ENCODE measurements at regions not wholly inside any gene's neighbourhood (a gene's known extent, or its start where the extent isn't known, plus 50 kb on each side); places are given as distances from the start of the nearest gene placed in this dataset.

GRCh38 chr4:151894246-151894645 is 133.4 kb upstream of the GATB start:
- no peak overlapping the region for H2AFZ ChIP-seq (ENCODE audit: low read length)
- no peak overlapping the region for H3K9ac ChIP-seq (ENCODE audit: low read length)
- H3K27me3 ChIP-seq (replicated peaks; ENCODE audit: insufficient read depth, low read length) = no peaks in the 10 kb centered on the region
- H3K9me2 ChIP-seq (replicated peaks; ENCODE audit: insufficient read depth, low read length) = no peaks in the 10 kb centered on the region
- TF ChIP-seq CTCF (IDR thresholded peaks at IDR 0.05; ENCODE audit: low read length) (no peak), EZH2phosphoT487 (IDR thresholded peaks at IDR 0.05; ENCODE audit: low read length) (no peak), EZH2 (optimal IDR thresholded peaks at IDR 0.05; ENCODE audit: low read depth, low read length) (no peak)
- no peak overlapping the region for H3K27ac ChIP-seq (ENCODE audit: low read length)
- H4K20me1 ChIP-seq (ENCODE audit: insufficient read depth, low read length) = no peaks in the 10 kb centered on the region
- no peaks in the 10 kb centered on the region for H3K4me1 ChIP-seq (ENCODE audit: low read length)
- H3K9me3 ChIP-seq (replicated peaks; ENCODE audit: insufficient read depth, low read length) = no peaks in the 10 kb centered on the region
- H3F3A ChIP-seq (ENCODE audit: insufficient read depth, low read length) = no peaks in the 10 kb centered on the region
- no peaks in the 10 kb centered on the region for H3K79me2 ChIP-seq (ENCODE audit: low read length)
- no peaks in the 10 kb centered on the region for H3K36me3 ChIP-seq (replicated peaks; ENCODE audit: insufficient read depth, low read length)
- H3K4me2 ChIP-seq (ENCODE audit: low read depth, low read length) = no peak overlapping the region
- H3K4me3 ChIP-seq (ENCODE audit: low read length) = no peak overlapping the region
- DNase-seq = no peak

GRCh38 chr4:151888367-151888866 is 127.6 kb upstream of the GATB start:
- H3K4me1 ChIP-seq (ENCODE audit: low read length) = peaks cover 11% of the 10 kb centered on the region; the same call in 1 of the 2 replicates
- no peaks in the 10 kb centered on the region for H3K79me2 ChIP-seq (ENCODE audit: low read length)
- no peak overlapping the region for H3K27ac ChIP-seq (ENCODE audit: low read length)

GRCh38 chr4:151887816-151888180 is 127.0 kb upstream of the GATB start:
- TF ChIP-seq EZH2 (optimal IDR thresholded peaks at IDR 0.05; ENCODE audit: low read depth, low read length) (no peak), EZH2phosphoT487 (IDR thresholded peaks at IDR 0.05; ENCODE audit: low read length) (no peak), CTCF (IDR thresholded peaks at IDR 0.05; ENCODE audit: low read length) (no peak)
- DNase-seq = no peak
- Histone ChIP-seq H3K9ac (ENCODE audit: low read length) (no peak overlapping the region), H3K27me3 (replicated peaks; ENCODE audit: insufficient read depth, low read length) (no peaks in the 10 kb centered on the region), H3F3A (ENCODE audit: insufficient read depth, low read length) (no peaks in the 10 kb centered on the region; the same call in 1 of the 2 replicates), H4K20me1 (ENCODE audit: insufficient read depth, low read length) (no peaks in the 10 kb centered on the region), H2AFZ (ENCODE audit: low read length) (no peak overlapping the region), H3K79me2 (ENCODE audit: low read length) (no peaks in the 10 kb centered on the region), H3K36me3 (replicated peaks; ENCODE audit: insufficient read depth, low read length) (no peaks in the 10 kb centered on the region), H3K9me3 (replicated peaks; ENCODE audit: insufficient read depth, low read length) (no peaks in the 10 kb centered on the region), H3K4me2 (ENCODE audit: low read depth, low read length) (peak overlapping the region; percentile 5; the same call in 1 of the 2 replicates), H3K27ac (ENCODE audit: low read length) (no peak overlapping the region), H3K9me2 (replicated peaks; ENCODE audit: insufficient read depth, low read length) (no peaks in the 10 kb centered on the region), H3K4me1 (ENCODE audit: low read length) (peaks cover 11% of the 10 kb centered on the region; the same call in 1 of the 2 replicates), H3K4me3 (ENCODE audit: low read length) (no peak overlapping the region)

More at GRCh38 chr4:151888367-151888866, 127.6 kb upstream of the GATB start:
- H4K20me1 ChIP-seq (ENCODE audit: insufficient read depth, low read length) = no peaks in the 10 kb centered on the region
- no peaks in the 10 kb centered on the region for H3K36me3 ChIP-seq (replicated peaks; ENCODE audit: insufficient read depth, low read length)
- H3K4me3 ChIP-seq (ENCODE audit: low read length) = no peak overlapping the region
- H3K9ac ChIP-seq (ENCODE audit: low read length) = no peak overlapping the region
- H2AFZ ChIP-seq (ENCODE audit: low read length) = no peak overlapping the region
- H3K9me3 ChIP-seq (replicated peaks; ENCODE audit: insufficient read depth, low read length) = no peaks in the 10 kb centered on the region
- H3K9me2 ChIP-seq (replicated peaks; ENCODE audit: insufficient read depth, low read length) = no peaks in the 10 kb centered on the region
- TF ChIP-seq EZH2phosphoT487 (IDR thresholded peaks at IDR 0.05; ENCODE audit: low read length) = no peak
- TF ChIP-seq CTCF (IDR thresholded peaks at IDR 0.05; ENCODE audit: low read length) = no peak
- TF ChIP-seq EZH2 (optimal IDR thresholded peaks at IDR 0.05; ENCODE audit: low read depth, low read length) = no peak
- no peak for DNase-seq
- H3F3A ChIP-seq (ENCODE audit: insufficient read depth, low read length) = no peaks in the 10 kb centered on the region; the same call in 1 of the 2 replicates
- no peak overlapping the region for H3K4me2 ChIP-seq (ENCODE audit: low read depth, low read length)
- H3K27me3 ChIP-seq (replicated peaks; ENCODE audit: insufficient read depth, low read length) = no peaks in the 10 kb centered on the region
